Ovary (tissue), 7 donors: ENCODE measurements at regions not wholly inside any gene's neighbourhood (a gene's known extent, or its start where the extent isn't known, plus 50 kb on each side); places are given as distances from the start of the nearest gene placed in this dataset.
A peak's percentile ranks its signal among the peaks of the same experiment; 100 is the strongest.

Source experiments
- DNase-seq, 5 donors: peaks; one replicate each; pipeline ENCODE4 v3.0.0-alpha.2; 2019 to 2020
- H3K27ac ChIP-seq, 2 donors: fragments of 200-600 bp; one replicate each; pipeline versions ENCODE4 v1.5.1 to v1.8.0; 2019 to 2022
- H3K27me3 ChIP-seq: fragments of 200-600 bp; one replicate; pipeline ENCODE4 v1.8.0; 2022
- H3K36me3 ChIP-seq: fragments of 200-600 bp; sonication (generic); one replicate; pipeline ENCODE4 v1.5.1; 2019
- H3K4me1 ChIP-seq: one replicate; pipeline ENCODE4 v1.8.1; 2013; ENCODE audit warnings: mild to moderate bottlenecking, moderate library complexity; ENCODE audit not compliant: insufficient read depth
- H3K4me3 ChIP-seq: fragments of 200-600 bp; sonication (generic); one replicate; pipeline ENCODE4 v1.5.1; 2017
- H3K9me3 ChIP-seq, 2 donors: fragments of 200-600 bp in 1 of 2; sonication (generic) in 1 of 2; one replicate each; pipeline versions ENCODE4 v1.5.1 to v1.8.1; 2013 to 2019; ENCODE audit warnings: mild to moderate bottlenecking in 1 of 2, moderate library complexity in 1 of 2
- EP300 ChIP-seq: sonication (generic); formaldehyde crosslinking; IDR thresholded peaks from one replicate; pipeline ENCODE4 v1.6.1; 2017; ENCODE audit warnings: antibody characterized with exemption
- POLR2A ChIP-seq: fragments of 450-650 bp; IDR thresholded peaks from one replicate; pipeline ENCODE4 v1.6.1; 2017; ENCODE audit warnings: antibody characterized with exemption, mild to moderate bottlenecking, moderate library complexity
- WGBS, 3 donors: extraction: QIAGEN DNeasy Blood & Tissue Kit in 1 of 3; methylation state at CpG; one replicate each; pipeline versions ENCODE4 v1.1.5 to v1.1.7; 2013 to 2017; 5-methylcytosine and 5-hydroxymethylcytosine counted together
- intact Hi-C, 4 donors: fragments of 100-400 bp; cut with DNase I; formaldehyde crosslinking; loops; one replicate each; pipeline versions ENCODE4 v1.11.0 to v1.15.1; 2022 to 2023
- TF ChIP-seq, protein P1 (sequence below), 3 donors: fragments of 450-650 bp in 2 of 3; fragments of 200-600 bp in 1 of 3; IDR thresholded peaks; one replicate each; pipeline versions ENCODE4 v1.5.1 to v1.8.0; 2016 to 2022; ENCODE audit warnings: antibody characterized with exemption in 3 of 3, mild to moderate bottlenecking in 1 of 3
- donor health status: DM: no; HTN: no; CAD: no; lungs with moderate emphysema.
- donor health status: DM: no; HTN: no; CAD: no.
- donor health status: Bipolar disorder and iron deficiency.
- donor health status: DM: no; HTN: no; CAD: no.
- donor health status: DM: yes; HTN: yes; CAD: no.

DNA sequence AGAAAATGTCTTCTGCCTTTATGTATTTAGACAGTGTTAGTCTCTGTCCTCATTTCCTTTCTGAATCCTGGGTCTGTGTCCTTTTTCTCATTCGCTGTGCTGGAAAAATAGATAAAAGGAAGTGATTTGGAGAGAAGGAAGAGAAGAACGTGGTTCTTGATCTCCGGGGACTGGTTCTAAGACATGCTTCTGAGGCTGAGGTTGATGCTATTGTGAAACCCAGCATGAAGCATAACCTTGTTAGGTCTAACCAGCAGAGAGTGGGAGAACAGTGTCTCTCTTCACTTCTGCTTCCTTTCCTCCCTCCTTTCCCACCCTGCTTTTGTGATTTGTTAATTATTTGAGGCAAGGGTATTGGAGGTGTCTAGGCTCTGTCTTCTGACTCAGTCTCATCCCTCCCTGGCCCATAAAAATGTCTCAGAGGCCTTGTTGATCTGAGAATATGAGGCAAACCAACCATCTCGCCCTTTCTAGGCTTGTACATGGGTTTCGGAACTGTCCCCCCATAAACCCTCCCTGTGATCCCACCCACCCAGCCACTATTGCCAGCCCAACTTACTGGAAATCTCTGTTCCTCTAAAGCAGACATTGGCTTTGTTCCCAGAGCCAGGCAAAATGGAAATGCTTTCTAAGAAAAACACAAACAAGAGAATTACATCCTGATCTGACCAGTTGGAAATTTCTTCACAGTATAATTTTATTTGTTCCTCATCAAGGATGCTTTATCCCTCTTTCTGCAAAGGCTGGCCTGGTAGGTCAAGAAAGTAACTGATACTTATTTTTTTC, 360.6 kb upstream of the TNP1 start:
- 74 to 88% (median 86%) methylated on average over 5 of the region's 5 CpGs for WGBS, 3 donors

DNA sequence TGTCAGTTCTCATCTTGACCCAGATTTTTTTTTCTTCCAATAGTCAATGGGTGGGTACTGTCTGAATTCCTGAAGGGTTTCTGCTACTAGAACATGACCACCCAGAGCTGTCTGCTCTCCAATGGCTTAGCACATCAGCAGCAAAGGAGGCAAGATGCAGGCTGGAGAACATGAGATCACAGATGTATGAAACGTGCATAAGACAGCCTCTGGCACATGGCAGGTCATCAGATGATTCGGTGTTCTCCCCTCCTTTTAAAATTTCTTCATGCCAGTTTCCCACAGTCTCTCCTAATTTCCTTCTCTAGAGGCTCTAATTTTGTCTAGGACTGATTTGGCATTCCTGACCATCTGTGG, 359.3 kb upstream of the TNP1 start:
- Histone ChIP-seq H3K27ac (no peak overlapping the region), H3K4me1 (no peaks in the 10 kb centered on the region), H3K27me3 (no peaks in the 10 kb centered on the region), H3K9me3 (no peaks in the 10 kb centered on the region), H3K36me3 (no peaks in the 10 kb centered on the region), H3K4me3 (no peak overlapping the region)
- intact Hi-C loops, result no loop called here
- TF ChIP-seq, protein P1, sequence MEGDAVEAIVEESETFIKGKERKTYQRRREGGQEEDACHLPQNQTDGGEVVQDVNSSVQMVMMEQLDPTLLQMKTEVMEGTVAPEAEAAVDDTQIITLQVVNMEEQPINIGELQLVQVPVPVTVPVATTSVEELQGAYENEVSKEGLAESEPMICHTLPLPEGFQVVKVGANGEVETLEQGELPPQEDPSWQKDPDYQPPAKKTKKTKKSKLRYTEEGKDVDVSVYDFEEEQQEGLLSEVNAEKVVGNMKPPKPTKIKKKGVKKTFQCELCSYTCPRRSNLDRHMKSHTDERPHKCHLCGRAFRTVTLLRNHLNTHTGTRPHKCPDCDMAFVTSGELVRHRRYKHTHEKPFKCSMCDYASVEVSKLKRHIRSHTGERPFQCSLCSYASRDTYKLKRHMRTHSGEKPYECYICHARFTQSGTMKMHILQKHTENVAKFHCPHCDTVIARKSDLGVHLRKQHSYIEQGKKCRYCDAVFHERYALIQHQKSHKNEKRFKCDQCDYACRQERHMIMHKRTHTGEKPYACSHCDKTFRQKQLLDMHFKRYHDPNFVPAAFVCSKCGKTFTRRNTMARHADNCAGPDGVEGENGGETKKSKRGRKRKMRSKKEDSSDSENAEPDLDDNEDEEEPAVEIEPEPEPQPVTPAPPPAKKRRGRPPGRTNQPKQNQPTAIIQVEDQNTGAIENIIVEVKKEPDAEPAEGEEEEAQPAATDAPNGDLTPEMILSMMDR (IDR thresholded peaks at IDR 0.05), result no peak
- TF ChIP-seq POLR2A (no peak), EP300 (no peak)
- WGBS, 3 donors, result 76 to 83% (median 82%) methylated on average over 2 of the region's 2 CpGs
- DNase-seq, result no peak

More for the DNA sequence above, 360.6 kb upstream of the TNP1 start:
- Histone ChIP-seq H3K27ac (no peak overlapping the region), H3K36me3 (no peaks in the 10 kb centered on the region), H3K9me3 (no peaks in the 10 kb centered on the region), H3K4me1 (no peaks in the 10 kb centered on the region), H3K27me3 (no peaks in the 10 kb centered on the region), H3K4me3 (no peak overlapping the region)
- TF ChIP-seq EP300, result no peak
- no peak for TF ChIP-seq POLR2A
- TF ChIP-seq, protein P1 (IDR thresholded peaks at IDR 0.05), result no peak
- DNase-seq, result peak in 1 of 5 donors; percentile 40
- intact Hi-C loops, result no loop called here

DNA sequence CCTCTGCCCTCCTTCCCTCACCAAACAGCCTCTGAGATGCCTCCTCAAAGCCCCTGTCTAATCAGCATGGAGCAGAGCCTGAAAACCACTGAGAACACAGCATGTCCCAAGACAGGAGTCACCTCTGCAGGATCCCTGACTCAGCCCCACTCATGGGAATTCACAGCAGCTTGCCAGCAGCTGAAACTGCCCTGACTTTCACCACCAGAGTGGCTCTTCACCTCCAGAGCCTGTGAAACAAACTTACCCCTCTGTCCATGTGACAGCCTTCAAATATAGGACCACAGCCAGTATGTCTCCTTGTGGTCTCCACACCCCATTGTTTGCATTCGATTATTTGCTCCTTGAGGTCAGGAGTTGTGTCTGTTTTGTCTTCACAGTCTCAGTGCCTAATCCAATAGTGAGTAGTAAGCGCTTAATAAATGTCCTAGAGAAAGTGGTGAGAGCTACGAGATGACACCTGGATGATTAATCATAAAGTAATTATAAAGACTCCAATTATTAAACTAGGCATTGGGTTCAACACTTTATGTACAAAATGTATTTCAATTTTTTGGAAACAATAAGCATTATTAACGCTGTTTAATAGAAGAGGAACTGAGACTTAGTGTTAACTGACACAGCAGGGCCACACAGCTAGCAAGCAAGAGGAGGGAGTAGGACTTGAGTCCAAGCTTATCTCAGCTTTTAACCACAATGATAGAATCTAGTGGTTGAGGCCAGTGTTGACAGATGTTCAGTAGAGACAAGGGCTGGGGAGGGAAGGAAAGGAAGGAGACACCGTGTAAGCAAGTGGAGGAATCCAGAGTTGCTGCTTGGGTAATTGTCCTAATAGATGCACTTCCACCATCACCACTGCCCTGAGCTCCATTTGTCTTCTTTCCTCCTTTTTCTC, 358.7 kb upstream of the TNP1 start:
- no peak for DNase-seq
- H3K27me3 ChIP-seq, result no peaks in the 10 kb centered on the region
- 74 to 79% (median 76%) methylated on average over 5 of the region's 5 CpGs for WGBS, 3 donors
- H3K4me1 ChIP-seq, result no peaks in the 10 kb centered on the region
- H3K9me3 ChIP-seq, result no peaks in the 10 kb centered on the region
- TF ChIP-seq, protein P1 (IDR thresholded peaks at IDR 0.05), result no peak
- TF ChIP-seq POLR2A (no peak), EP300 (no peak)
- H3K27ac ChIP-seq, result no peak overlapping the region
- H3K36me3 ChIP-seq, result no peaks in the 10 kb centered on the region
- H3K4me3 ChIP-seq, result no peak overlapping the region
- intact Hi-C loops, result no loop called here

DNA sequence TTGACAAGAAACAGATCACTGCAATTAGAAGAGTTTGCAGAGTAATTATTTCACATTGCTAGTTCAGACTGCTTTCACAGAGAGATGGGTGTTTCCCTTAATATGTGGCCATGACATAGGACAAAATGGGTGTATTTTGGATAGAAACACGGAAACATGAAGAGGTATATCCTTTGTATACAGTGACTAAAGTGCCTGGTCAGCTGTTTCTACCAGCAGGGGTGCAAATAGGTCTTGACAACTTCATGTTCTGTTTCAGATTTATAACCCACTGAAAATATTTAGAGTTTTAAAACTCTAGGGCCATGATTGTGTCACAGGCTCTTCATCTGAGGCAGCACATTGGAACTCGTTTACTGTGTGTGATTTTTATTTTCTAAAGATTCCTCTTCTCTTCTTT, 357.1 kb upstream of the TNP1 start:
- Histone ChIP-seq H3K27me3 (no peaks in the 10 kb centered on the region), H3K4me3 (no peak overlapping the region), H3K4me1 (no peaks in the 10 kb centered on the region), H3K27ac (no peak overlapping the region), H3K9me3 (no peaks in the 10 kb centered on the region), H3K36me3 (no peaks in the 10 kb centered on the region)
- WGBS, 3 donors, result 83 to 93% (median 88%) methylated on average over 2 of the region's 2 CpGs
- intact Hi-C loops, result no loop called here
- TF ChIP-seq, protein P1 (IDR thresholded peaks at IDR 0.05), result no peak
- TF ChIP-seq POLR2A (no peak), EP300 (no peak)
- DNase-seq, result no peak
